ENCODE measurements at regions not wholly inside any gene's neighbourhood (a gene's known extent, or its start where the extent isn't known, plus 50 kb on each side); places are given as distances from the start of the nearest gene placed in this dataset.

GRCh38 chr1:8107897-8108296 is 81.8 kb upstream of the ERRFI1 start:
- no peak for TF ChIP-seq RAD21 (IDR thresholded peaks at IDR 0.05)
- TF ChIP-seq ZBTB33 (IDR thresholded peaks at IDR 0.05), result no peak
- TF ChIP-seq CTCF (IDR thresholded peaks at IDR 0.05; ENCODE audit: low read depth, low read length, missing input control), result no peak
- no peak for TF ChIP-seq TAF1 (conservative IDR thresholded peaks at IDR 0.05)
- TF ChIP-seq RXRA (IDR thresholded peaks at IDR 0.05), result no peak
- TF ChIP-seq MAX (IDR thresholded peaks at IDR 0.05), result no peak
- no peak for TF ChIP-seq FOXA1 (IDR thresholded peaks at IDR 0.05)
- TF ChIP-seq GABPA (IDR thresholded peaks at IDR 0.05 in 1 of 2, conservative IDR thresholded peaks at IDR 0.05 in 1 of 2), result no peak
- TF ChIP-seq REST (IDR thresholded peaks at IDR 0.05), result no peak
- TF ChIP-seq ATF3 (IDR thresholded peaks at IDR 0.05), result no peak
- TF ChIP-seq HNF4G (IDR thresholded peaks at IDR 0.05), result no peak
